Hematopoietic multipotent progenitor cell treated with erythropoietin and hydrocortisone succinate and interleukin-3 and kit ligand, for 15 days (in vitro differentiated cells): ENCODE measurements at regions not wholly inside any gene's neighbourhood (a gene's known extent, or its start where the extent isn't known, plus 50 kb on each side); places are given as distances from the start of the nearest gene placed in this dataset.
"Not testable (repeated sequence)": the region's sequence is repeated elsewhere in the genome, so short reads cannot be mapped to it uniquely, and the experiment has no call there.

ENCODE experiments used
- DNase-seq: peaks from one replicate; pipeline ENCODE4 v3.0.0-alpha.2; 2015; ENCODE audit warnings: low spot score

GRCh38 chr10:4154191-4154715, 369.2 kb upstream of the KLF6 start:
- DNase-seq, result no peak

- no peak for DNase-seq
These were observed 366.5 kb upstream of the KLF6 start for GRCh38 chr10:4151466-4151865.

- DNase-seq, result no peak
These were observed 365.7 kb upstream of the KLF6 start for GRCh38 chr10:4150676-4151075.

GRCh38 chr10:4149460-4149859, 364.5 kb upstream of the KLF6 start:
- DNase-seq, result not testable (repeated sequence)

GRCh38 chr10:4147245-4147644, 362.2 kb upstream of the KLF6 start:
- no peak for DNase-seq

GRCh38 chr10:4144817-4145216, 359.8 kb upstream of the KLF6 start:
- DNase-seq, result no peak

- no peak for DNase-seq
These were observed 356.5 kb upstream of the KLF6 start for GRCh38 chr10:4141471-4141870.

- DNase-seq, result no peak
These were observed 353.2 kb upstream of the KLF6 start for GRCh38 chr10:4138146-4138721.

GRCh38 chr10:4137299-4137698, 352.3 kb upstream of the KLF6 start:
- DNase-seq, result no peak

- DNase-seq, result no peak
These were observed 351.1 kb upstream of the KLF6 start for GRCh38 chr10:4136121-4136520.

- no peak for DNase-seq
These were observed 347.2 kb upstream of the KLF6 start for GRCh38 chr10:4132216-4132556.

GRCh38 chr10:4131407-4132215, 346.6 kb upstream of the KLF6 start:
- no peak for DNase-seq

GRCh38 chr10:4130685-4131084, 345.7 kb upstream of the KLF6 start:
- no peak for DNase-seq

- no peak for DNase-seq
These were observed 345.0 kb upstream of the KLF6 start for GRCh38 chr10:4129866-4130477.

- DNase-seq, result no peak
These were observed 342.7 kb upstream of the KLF6 start for GRCh38 chr10:4127518-4128315.

GRCh38 chr10:4125776-4126175, 340.8 kb upstream of the KLF6 start:
- no peak for DNase-seq

GRCh38 chr10:4121502-4122380, 336.7 kb upstream of the KLF6 start:
- no peak for DNase-seq

GRCh38 chr10:4120096-4120853, 335.3 kb upstream of the KLF6 start:
- no peak for DNase-seq

- DNase-seq, result no peak
These were observed 334.1 kb upstream of the KLF6 start for GRCh38 chr10:4119107-4119506.

- no peak for DNase-seq
These were observed 332.6 kb upstream of the KLF6 start for GRCh38 chr10:4117604-4118003.

GRCh38 chr10:4111643-4112042, 326.6 kb upstream of the KLF6 start:
- DNase-seq, result no peak
